HG02885 (cell line): ENCODE measurements at regions not wholly inside any gene's neighbourhood (a gene's known extent, or its start where the extent isn't known, plus 50 kb on each side); places are given as distances from the start of the nearest gene placed in this dataset.
"Not testable (repeated sequence)": the region's sequence is repeated elsewhere in the genome, so short reads cannot be mapped to it uniquely, and the experiment has no call there.

Source experiments
- ATAC-seq: cut with Tn5 transposase; IDR thresholded peaks from one replicate; pipeline ENCODE4 v1.9.1; 2021; ENCODE audit warnings: mild to moderate bottlenecking; ENCODE audit not compliant: unreplicated experiment, poor library complexity

GRCh38 chr14:87360246-87360645, 632.7 kb downstream of the GALC start:
- not testable (repeated sequence) for ATAC-seq

DNA sequence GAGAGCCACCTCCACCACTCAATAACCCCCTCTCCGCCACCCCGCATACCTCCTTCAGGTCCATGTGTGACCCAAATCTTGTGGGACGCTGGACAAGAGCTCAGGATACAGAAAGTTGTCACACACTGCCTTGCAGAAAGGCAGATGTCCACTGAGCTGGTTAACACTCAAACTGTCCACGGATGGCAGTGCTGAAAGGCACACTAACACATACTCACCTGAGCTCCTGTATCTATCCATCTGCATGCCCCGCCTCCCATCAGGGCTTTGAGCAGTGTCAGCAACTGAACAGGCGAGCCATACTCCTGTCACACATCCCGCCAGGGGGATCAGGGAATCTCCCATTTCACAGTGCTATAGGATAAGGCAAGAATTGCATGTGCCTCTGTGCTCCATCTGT, 642.0 kb downstream of the GALC start:
- no peak for ATAC-seq

DNA sequence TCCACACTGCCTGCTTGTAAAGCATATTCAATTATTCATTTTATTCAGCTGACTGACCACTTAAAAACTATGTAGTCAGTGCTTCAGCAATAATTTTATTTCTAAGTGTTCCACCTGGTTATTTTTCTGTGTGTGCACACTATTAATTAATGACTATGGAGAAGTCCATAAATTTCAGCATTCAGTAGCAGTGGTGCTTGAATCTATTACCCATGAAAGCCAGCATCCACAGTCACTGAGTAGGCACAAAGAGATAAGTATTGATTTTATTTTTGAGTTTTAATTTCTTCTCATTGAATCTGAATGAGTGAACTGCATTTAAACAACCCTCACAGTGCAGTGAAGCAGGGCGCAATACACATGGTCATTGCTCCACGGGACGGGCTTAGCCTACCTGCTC, 643.1 kb downstream of the GALC start:
- no peak for ATAC-seq

GRCh38 chr14:87343652-87344051, 649.3 kb downstream of the GALC start:
- no peak for ATAC-seq

GRCh38 chr14:87334997-87335685, 657.8 kb downstream of the GALC start:
- ATAC-seq: no peak

DNA sequence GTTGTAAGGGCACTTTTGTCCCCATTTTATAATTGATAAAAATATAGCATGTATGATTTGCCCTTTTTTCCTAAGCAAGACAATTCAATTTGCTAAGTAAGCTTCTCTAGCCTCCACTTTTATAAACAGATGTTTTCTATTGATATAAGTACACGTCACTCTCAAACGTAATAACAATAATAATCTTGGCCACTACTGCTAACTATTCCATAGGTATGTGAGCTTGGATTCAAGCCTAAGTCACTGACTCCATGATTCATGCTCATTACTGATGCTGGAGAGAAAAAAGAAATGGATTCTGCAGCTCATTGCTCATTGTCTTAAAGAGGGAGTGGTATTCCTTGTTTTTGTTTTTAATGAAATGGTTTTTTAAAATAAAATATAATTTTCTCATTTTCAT, 661.0 kb downstream of the GALC start:
- ATAC-seq: no peak

- no peak for ATAC-seq
Observed at GRCh38 chr14:87325741-87326140, 667.2 kb downstream of the GALC start.

DNA sequence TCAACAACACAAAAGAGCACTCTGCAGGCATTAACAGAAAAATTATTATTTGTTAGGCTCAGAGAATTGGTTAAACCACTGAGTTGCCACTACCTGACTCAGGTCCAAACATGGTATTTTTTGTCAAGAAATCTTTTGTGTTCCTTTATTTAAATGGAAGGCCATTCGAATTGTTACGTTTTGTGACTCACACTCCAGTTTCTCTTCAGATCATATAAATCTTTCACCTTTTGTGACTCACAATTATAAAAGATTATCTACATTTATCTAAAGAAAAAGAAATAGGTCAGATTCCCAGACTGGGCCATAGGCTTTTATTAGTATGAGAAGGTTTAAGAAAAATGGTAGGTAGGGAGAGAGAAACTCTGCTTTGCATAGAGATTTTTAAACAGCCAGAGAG, 669.8 kb downstream of the GALC start:
- ATAC-seq: no peak

- no peak for ATAC-seq
Observed at GRCh38 chr14:87321548-87321947, 671.4 kb downstream of the GALC start.

GRCh38 chr14:87312894-87313205, 680.1 kb downstream of the GALC start:
- ATAC-seq: no peak

GRCh38 chr14:87312169-87312893, 680.7 kb downstream of the GALC start:
- no peak for ATAC-seq

- ATAC-seq: no peak
Observed at GRCh38 chr14:87309557-87309956, 683.4 kb downstream of the GALC start.

- no peak for ATAC-seq
Observed at GRCh38 chr14:87306409-87307168, 686.4 kb downstream of the GALC start.

DNA sequence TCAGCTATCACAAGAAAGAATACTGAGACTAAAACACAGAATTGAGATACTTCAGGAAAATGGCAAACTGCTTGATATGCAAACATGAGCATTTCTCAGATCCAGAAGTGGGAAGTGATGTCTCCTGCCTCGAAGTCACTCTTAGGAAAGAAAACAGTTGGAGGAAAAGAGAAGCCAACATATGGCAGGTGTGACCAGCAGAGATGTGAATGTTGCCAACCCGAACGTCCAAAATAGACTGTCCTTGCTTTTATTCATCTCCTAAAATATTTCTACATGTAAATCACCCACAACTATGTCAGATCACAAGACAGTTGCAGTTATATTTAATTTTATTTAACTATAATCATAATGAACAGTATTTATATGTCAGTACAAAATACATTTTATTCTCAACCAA, 687.6 kb downstream of the GALC start:
- no peak for ATAC-seq

DNA sequence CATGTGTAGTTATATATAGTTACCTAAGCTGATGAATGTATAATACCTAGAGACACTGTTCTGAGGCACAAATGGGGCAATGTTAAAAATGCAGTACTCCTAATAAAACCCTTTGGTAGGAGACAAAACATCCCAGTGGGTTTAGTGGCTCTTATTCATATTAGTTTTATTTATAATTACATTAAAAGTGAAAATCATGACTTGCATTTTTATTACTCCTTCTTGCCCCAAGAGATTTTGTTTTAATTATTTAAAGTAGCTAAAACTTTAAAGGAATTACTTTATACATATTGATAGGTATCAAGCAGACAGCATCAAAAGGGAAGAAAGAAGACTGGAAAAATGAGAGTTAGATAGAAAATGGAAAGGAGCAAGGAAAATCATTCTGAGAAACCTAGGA, 688.6 kb downstream of the GALC start:
- no peak for ATAC-seq

- no peak for ATAC-seq
Observed at GRCh38 chr14:87286826-87287225, 706.2 kb downstream of the GALC start.

GRCh38 chr14:87286191-87286590, 706.8 kb downstream of the GALC start:
- ATAC-seq: no peak

DNA sequence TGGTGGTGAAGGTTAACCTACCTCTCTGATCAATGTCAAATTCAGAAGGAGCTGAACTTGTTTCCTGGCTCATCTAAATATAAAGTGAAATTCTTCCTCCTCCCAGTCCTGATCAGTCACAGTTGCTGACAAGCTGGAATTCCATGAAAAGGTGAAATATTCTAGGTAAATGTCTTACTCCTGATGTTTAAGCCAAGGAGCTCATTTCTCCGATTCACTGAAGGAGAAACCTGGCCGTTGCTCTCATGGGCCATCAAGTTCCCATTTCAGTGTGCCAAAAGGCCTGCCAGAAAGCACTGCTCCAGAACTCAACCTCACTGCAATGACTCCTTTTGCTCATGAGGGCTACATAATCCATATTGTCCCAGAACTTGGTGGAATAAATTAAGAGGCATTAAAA, 707.5 kb downstream of the GALC start:
- no peak for ATAC-seq

DNA sequence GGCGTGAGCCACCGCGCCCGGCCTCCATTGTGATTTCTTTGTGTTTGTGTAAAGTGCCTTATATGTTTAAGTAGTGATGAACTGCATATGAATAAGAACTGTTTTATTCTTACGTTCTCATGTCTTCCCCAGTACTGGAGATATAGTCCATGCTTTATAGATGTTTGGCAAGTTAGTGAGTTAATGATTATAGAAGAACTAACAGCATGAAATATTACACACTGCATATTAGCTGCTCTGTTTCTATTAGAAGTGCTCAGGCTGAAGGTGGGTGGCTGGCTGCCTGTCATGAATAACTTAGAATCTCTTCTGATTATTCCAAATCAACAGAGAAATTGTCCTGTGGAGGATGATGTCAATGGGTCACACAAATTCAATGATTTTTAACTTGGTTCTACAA, 709.4 kb downstream of the GALC start:
- no peak for ATAC-seq

DNA sequence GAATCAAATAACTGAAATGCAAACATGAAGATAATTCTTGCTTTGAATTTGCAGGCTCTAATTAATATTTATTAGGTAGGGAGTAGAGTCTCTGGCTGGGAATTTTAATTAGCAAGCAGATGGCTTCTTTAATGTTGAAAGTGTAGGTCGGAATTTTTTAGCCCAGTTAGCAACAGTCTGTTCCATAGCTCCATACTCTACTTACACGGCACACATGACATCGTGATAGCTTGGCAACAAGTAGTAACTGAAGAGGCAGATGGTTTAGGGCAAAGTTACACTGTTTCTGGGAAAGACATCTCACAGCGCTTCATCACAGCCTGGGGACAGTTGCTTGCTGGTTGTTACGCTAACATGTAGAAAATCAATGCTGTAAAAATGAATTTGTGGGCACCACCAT, 710.7 kb downstream of the GALC start:
- ATAC-seq: no peak

DNA sequence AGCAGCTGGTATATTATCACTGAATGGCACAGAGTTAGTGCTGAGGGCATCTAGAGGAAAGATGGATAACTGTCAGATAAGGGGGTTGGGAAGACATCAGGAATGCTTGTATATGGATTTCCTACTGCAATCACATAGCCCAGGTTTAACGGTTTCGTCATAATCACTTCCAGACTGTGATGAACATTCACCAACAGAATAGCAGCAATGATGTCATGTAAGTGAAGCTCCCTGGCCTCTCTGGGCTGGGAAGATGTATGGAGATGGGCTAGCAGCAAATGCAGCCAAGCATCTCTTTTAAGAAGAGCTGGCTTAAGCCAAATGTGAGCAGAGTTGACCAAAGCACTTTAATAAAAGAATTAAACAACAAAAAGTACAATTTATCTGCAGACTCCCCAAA, 714.6 kb downstream of the GALC start:
- ATAC-seq: no peak

DNA sequence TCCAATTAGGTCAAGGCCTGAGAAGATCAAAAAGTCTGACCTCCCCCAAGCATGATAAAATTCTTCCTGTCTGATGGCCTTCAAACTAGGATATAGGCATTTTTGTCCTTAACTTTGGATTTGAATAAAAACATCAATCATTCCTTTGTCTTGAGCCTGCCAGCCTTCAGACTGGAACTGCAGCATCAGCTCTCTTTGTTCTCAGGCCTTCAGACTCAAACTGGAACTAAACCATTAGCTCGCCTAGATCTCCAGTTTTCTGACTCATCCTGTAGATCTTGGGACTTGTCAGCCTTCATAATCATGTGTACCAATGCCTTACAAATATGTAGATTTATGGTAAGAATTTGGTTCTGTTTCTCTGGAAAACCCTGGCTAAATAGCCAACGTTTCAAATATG, 721.7 kb downstream of the GALC start:
- no peak for ATAC-seq
